Keratinocyte (primary cell): ENCODE measurements at regions not wholly inside any gene's neighbourhood (a gene's known extent, or its start where the extent isn't known, plus 50 kb on each side); places are given as distances from the start of the nearest gene placed in this dataset.

ENCODE experiments used
- EZH2 ChIP-seq: IDR thresholded peaks from one replicate; pipeline ENCODE4 v1.6.1; 2012; ENCODE audit warnings: inconsistent platforms, mild to moderate bottlenecking, low read length, moderate library complexity
- TF ChIP-seq, protein P1 (sequence below), 3 experiments: IDR thresholded peaks in 1 of 3; conservative IDR thresholded peaks in 1 of 3; optimal IDR thresholded peaks in 1 of 3; 2 replicates in 2 of 3; 3 replicates in 1 of 3; pipeline versions ENCODE3 to v1.5.1; 2011; ENCODE audit warnings: low read length in 3 of 3, mild to moderate bottlenecking in 3 of 3, moderate library complexity in 2 of 3, control low read depth in 1 of 3, inconsistent platforms in 1 of 3; ENCODE audit not compliant: insufficient read depth in 2 of 3; ENCODE audit errors: extremely low read depth in 1 of 3

DNA sequence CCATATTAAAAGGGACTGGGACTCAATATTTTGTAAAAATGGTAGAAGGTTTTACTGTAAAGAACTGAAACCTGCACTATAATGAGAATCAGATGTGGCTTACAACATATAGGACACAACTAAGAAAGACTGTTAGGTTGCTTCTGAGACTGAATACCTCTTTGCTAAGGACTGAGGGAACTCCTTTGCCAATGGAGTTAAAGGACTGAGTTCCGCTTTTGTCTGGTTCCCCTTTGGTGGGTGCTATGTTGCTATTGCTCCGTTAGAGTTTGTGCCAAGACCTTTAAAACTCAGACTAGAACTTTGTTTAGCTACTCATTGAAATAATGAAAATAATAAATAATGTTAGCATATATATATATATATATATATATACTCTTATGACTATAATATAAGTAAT lies 147.8 kb upstream of the KCNMB2 start:
- TF ChIP-seq, protein P1, sequence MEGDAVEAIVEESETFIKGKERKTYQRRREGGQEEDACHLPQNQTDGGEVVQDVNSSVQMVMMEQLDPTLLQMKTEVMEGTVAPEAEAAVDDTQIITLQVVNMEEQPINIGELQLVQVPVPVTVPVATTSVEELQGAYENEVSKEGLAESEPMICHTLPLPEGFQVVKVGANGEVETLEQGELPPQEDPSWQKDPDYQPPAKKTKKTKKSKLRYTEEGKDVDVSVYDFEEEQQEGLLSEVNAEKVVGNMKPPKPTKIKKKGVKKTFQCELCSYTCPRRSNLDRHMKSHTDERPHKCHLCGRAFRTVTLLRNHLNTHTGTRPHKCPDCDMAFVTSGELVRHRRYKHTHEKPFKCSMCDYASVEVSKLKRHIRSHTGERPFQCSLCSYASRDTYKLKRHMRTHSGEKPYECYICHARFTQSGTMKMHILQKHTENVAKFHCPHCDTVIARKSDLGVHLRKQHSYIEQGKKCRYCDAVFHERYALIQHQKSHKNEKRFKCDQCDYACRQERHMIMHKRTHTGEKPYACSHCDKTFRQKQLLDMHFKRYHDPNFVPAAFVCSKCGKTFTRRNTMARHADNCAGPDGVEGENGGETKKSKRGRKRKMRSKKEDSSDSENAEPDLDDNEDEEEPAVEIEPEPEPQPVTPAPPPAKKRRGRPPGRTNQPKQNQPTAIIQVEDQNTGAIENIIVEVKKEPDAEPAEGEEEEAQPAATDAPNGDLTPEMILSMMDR (optimal IDR thresholded peaks at IDR 0.05 in 1 of 3, IDR thresholded peaks at IDR 0.05 in 1 of 3, conservative IDR thresholded peaks at IDR 0.05 in 1 of 3; ENCODE audit: extremely low read depth in 1 of 3, insufficient read depth in 2 of 3, low read length in 3 of 3), result no peak
- TF ChIP-seq EZH2, result no peak
